ENCODE measurements at regions not wholly inside any gene's neighbourhood (a gene's known extent, or its start where the extent isn't known, plus 50 kb on each side); places are given as distances from the start of the nearest gene placed in this dataset.

DNA sequence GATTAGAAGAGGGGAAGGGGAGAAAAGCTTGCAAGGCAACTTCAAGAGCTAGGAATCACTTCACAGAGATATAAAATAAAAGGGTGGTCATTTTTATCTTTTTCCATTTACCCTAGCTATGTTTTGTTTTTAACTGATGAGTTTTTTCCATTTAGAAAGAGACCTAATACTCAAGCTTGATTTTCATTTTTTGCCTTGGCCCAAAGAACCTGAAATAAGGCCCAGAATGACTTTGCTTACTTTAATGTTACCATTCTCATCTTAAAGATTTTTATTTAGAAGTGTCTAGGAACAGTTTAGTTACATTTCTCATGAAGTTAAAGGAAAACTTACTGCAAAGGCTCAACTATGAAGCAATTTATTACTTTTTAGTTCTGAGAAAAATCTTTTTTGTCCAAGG, 276.3 kb upstream of the ZSWIM2 start:
- TF ChIP-seq, protein P1, sequence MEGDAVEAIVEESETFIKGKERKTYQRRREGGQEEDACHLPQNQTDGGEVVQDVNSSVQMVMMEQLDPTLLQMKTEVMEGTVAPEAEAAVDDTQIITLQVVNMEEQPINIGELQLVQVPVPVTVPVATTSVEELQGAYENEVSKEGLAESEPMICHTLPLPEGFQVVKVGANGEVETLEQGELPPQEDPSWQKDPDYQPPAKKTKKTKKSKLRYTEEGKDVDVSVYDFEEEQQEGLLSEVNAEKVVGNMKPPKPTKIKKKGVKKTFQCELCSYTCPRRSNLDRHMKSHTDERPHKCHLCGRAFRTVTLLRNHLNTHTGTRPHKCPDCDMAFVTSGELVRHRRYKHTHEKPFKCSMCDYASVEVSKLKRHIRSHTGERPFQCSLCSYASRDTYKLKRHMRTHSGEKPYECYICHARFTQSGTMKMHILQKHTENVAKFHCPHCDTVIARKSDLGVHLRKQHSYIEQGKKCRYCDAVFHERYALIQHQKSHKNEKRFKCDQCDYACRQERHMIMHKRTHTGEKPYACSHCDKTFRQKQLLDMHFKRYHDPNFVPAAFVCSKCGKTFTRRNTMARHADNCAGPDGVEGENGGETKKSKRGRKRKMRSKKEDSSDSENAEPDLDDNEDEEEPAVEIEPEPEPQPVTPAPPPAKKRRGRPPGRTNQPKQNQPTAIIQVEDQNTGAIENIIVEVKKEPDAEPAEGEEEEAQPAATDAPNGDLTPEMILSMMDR (IDR thresholded peaks at IDR 0.05), result no peak
- TF ChIP-seq POLR2A (IDR thresholded peaks at IDR 0.05), result no peak

Data from sigmoid colon (tissue), 3 donors.